ENCODE measurements at regions not wholly inside any gene's neighbourhood (a gene's known extent, or its start where the extent isn't known, plus 50 kb on each side); places are given as distances from the start of the nearest gene placed in this dataset.
"Not testable (repeated sequence)": the region's sequence is repeated elsewhere in the genome, so short reads cannot be mapped to it uniquely, and the experiment has no call there.

- TF ChIP-seq, protein P1, sequence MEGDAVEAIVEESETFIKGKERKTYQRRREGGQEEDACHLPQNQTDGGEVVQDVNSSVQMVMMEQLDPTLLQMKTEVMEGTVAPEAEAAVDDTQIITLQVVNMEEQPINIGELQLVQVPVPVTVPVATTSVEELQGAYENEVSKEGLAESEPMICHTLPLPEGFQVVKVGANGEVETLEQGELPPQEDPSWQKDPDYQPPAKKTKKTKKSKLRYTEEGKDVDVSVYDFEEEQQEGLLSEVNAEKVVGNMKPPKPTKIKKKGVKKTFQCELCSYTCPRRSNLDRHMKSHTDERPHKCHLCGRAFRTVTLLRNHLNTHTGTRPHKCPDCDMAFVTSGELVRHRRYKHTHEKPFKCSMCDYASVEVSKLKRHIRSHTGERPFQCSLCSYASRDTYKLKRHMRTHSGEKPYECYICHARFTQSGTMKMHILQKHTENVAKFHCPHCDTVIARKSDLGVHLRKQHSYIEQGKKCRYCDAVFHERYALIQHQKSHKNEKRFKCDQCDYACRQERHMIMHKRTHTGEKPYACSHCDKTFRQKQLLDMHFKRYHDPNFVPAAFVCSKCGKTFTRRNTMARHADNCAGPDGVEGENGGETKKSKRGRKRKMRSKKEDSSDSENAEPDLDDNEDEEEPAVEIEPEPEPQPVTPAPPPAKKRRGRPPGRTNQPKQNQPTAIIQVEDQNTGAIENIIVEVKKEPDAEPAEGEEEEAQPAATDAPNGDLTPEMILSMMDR (IDR thresholded peaks at IDR 0.05; ENCODE audit: poor library complexity, severe bottlenecking): no peak
- DNase-seq (ENCODE audit: low spot score): no peak
- H3K9me3 ChIP-seq (ENCODE audit: severe bottlenecking): no peaks in the 10 kb centered on the region
Measured at GRCh38 chr12:127830065-127830460, 436.9 kb upstream of the TMEM132C start.

DNA sequence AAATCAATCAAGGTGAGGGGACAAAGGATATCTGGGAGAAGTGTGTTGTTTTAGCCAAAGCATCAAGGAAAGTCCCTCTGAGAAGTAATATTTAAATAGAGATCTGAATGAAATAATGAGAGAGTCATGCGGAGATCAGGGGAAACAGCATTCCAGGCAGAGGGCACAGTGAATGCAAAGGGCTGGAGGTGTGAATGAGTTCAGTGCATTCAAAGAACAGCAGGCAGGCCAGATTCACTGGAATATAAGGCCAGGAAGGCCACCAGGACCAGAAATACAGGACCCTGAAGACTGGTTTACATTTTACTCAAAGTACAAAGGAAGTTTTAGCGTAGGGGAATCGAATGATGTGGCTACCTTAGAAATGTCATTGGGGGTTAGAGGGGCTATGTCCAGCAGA lies 436.2 kb upstream of the TMEM132C start:
- no peak overlapping the region for H3K27ac ChIP-seq (ENCODE audit: poor library complexity, severe bottlenecking)
- H3K9me3 ChIP-seq (ENCODE audit: severe bottlenecking): no peaks in the 10 kb centered on the region
- no peaks in the 10 kb centered on the region for H3K36me3 ChIP-seq (ENCODE audit: low read depth)
- no peaks in the 10 kb centered on the region for H3K4me1 ChIP-seq (ENCODE audit: insufficient read depth, poor library complexity, severe bottlenecking)
- TF ChIP-seq, protein P1 (IDR thresholded peaks at IDR 0.05; ENCODE audit: poor library complexity, severe bottlenecking): no peak
- ATAC-seq (ENCODE audit: low read depth): no peak
- no peak overlapping the region for H3K4me3 ChIP-seq (ENCODE audit: severe bottlenecking)
- no peak for DNase-seq (ENCODE audit: low spot score)
- H3K27me3 ChIP-seq (ENCODE audit: insufficient read depth, poor library complexity, severe bottlenecking): no peaks in the 10 kb centered on the region

More at GRCh38 chr12:127830065-127830460, 436.9 kb upstream of the TMEM132C start:
- Histone ChIP-seq H3K36me3 (ENCODE audit: low read depth) (no peaks in the 10 kb centered on the region), H3K4me1 (ENCODE audit: insufficient read depth, poor library complexity, severe bottlenecking) (no peaks in the 10 kb centered on the region), H3K27me3 (ENCODE audit: insufficient read depth, poor library complexity, severe bottlenecking) (no peaks in the 10 kb centered on the region), H3K27ac (ENCODE audit: poor library complexity, severe bottlenecking) (no peak overlapping the region), H3K4me3 (ENCODE audit: severe bottlenecking) (no peak overlapping the region)
- no peak for ATAC-seq (ENCODE audit: low read depth)

- TF ChIP-seq, protein P1 (IDR thresholded peaks at IDR 0.05; ENCODE audit: poor library complexity, severe bottlenecking): no peak
Measured at GRCh38 chr12:127832172-127832571, 434.8 kb upstream of the TMEM132C start.

GRCh38 chr12:127836802-127837201 lies 430.2 kb upstream of the TMEM132C start:
- ATAC-seq (ENCODE audit: low read depth); DNase-seq (ENCODE audit: low spot score); H3K9me3 ChIP-seq (ENCODE audit: severe bottlenecking); H3K4me3 ChIP-seq (ENCODE audit: severe bottlenecking); H3K36me3 ChIP-seq (ENCODE audit: low read depth); H3K27ac ChIP-seq (ENCODE audit: poor library complexity, severe bottlenecking); H3K27me3 ChIP-seq (ENCODE audit: insufficient read depth, poor library complexity, severe bottlenecking); H3K4me1 ChIP-seq (ENCODE audit: insufficient read depth, poor library complexity, severe bottlenecking): not testable (repeated sequence)

More at GRCh38 chr12:127832172-127832571, 434.8 kb upstream of the TMEM132C start:
- ATAC-seq (ENCODE audit: low read depth) (no peak), DNase-seq (ENCODE audit: low spot score) (no peak)
- Histone ChIP-seq H3K27me3 (ENCODE audit: insufficient read depth, poor library complexity, severe bottlenecking) (no peaks in the 10 kb centered on the region), H3K4me1 (ENCODE audit: insufficient read depth, poor library complexity, severe bottlenecking) (no peaks in the 10 kb centered on the region), H3K27ac (ENCODE audit: poor library complexity, severe bottlenecking) (no peak overlapping the region), H3K36me3 (ENCODE audit: low read depth) (no peaks in the 10 kb centered on the region), H3K4me3 (ENCODE audit: severe bottlenecking) (no peak overlapping the region), H3K9me3 (ENCODE audit: severe bottlenecking) (no peaks in the 10 kb centered on the region)

GRCh38 chr12:127857661-127858060 lies 409.3 kb upstream of the TMEM132C start:
- TF ChIP-seq, protein P1 (IDR thresholded peaks at IDR 0.05; ENCODE audit: poor library complexity, severe bottlenecking): no peak
- no peaks in the 10 kb centered on the region for H3K27me3 ChIP-seq (ENCODE audit: insufficient read depth, poor library complexity, severe bottlenecking)
- DNase-seq (ENCODE audit: low spot score) (no peak), ATAC-seq (ENCODE audit: low read depth) (no peak)
- peaks cover 1% of the 10 kb centered on the region for H3K9me3 ChIP-seq (ENCODE audit: severe bottlenecking)
- H3K36me3 ChIP-seq (ENCODE audit: low read depth): no peaks in the 10 kb centered on the region
- no peak overlapping the region for H3K4me3 ChIP-seq (ENCODE audit: severe bottlenecking)
- H3K4me1 ChIP-seq (ENCODE audit: insufficient read depth, poor library complexity, severe bottlenecking): no peaks in the 10 kb centered on the region
- H3K27ac ChIP-seq (ENCODE audit: poor library complexity, severe bottlenecking): no peak overlapping the region
